T-helper 22 cell (primary cell): ENCODE measurements at regions not wholly inside any gene's neighbourhood (a gene's known extent, or its start where the extent isn't known, plus 50 kb on each side); places are given as distances from the start of the nearest gene placed in this dataset.
"Not testable (repeated sequence)": the region's sequence is repeated elsewhere in the genome, so short reads cannot be mapped to it uniquely, and the experiment has no call there.

Experiments
- DNase-seq: peaks from one replicate; pipeline ENCODE4 v3.0.0-alpha.2; 2020; ENCODE audit warnings: low read depth

DNA sequence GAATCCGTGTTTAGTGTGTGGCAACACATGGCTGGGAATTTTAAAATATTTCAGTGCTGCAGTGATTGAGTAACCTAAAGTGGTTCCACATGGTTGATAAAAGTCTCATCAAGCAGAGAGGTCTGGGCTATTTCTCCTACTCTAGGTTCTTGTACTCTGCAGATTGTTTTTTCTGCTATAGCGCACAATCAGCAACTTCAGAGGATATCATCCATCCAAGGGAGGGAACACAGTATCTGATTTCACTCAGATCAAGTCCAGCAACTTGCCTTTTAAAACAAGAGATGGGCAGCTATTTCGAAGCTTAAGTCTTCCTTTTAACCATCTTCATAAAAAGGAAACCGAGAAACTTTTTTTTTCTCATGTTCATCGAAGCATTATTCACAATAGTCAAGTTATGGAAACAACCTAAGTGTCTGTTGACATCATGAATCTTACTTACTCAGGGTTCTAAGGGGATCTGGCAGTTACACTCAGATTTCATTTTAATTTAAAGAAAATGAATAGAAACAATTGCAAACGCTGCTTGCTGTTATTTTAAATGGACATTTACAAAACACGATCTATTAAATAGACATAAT is 172.7 kb upstream of the TRIB2 start:
- DNase-seq = no peak

DNA sequence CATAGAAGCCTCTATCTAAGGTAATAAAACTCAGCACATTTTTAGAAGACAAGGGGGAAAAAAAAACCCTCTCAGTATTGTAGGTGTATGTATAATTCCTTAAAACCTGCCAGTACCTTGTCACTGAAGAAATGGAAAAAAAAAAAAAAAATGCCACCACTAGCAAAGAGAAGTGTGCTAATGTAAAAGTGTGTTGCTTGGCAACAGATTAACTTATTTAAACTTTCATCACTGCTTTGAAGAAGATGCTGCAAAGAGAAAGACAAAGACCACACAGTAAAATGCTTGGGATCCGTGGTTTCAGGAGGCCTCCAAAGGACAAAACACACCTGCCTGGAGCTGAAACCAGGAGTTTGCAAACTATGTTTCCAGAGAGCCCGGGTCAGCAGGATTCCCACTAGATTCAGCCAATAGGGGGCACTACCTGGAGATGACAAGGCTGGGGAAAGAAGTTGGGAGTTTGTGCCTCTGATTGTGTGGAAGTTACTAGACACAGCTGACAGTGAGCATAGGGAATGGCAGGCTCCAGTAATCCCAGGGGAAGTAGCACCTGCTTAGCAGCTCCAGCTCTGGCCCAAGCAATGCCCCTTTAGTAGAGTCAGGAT is 169.1 kb upstream of the TRIB2 start:
- DNase-seq = no peak

DNA sequence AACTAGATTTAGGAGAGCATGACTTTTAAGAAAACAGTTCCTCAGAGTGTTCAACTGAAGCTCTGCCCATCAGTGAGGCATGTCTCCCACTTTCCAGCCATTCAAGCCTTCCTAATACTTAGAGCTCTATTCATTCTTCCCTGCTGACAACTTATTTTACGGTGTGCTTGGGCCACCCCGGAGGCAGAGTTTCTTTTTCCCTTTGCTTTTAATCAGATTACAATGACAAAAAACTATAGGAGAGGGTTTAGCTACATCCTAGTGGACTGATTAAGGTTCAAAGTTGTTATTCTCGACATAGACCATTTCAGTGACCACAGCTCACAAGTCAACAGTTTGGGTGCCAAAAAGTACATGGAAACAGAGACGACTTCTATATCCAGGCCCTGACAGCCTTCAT is 167.8 kb upstream of the TRIB2 start:
- DNase-seq = no peak

DNA sequence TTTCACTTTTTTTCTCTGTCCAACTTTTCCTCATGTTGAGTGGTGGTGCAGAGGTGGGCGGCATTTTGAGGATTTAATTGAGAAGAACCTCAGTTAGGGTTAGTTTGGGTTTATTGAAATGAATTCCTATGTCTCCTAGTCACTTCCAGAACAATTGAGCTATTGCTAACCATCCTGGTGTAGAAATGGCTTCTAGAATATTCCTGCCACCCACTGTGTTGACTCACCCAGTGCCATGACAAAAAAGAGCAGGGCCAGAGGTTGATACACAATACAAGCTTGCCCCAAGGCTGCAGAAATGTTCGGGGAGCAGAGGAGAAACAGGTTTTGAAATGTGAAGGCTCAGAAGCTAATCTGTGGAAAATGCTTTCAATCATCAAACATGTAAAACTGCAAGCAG is 167.1 kb upstream of the TRIB2 start:
- no peak for DNase-seq

DNA sequence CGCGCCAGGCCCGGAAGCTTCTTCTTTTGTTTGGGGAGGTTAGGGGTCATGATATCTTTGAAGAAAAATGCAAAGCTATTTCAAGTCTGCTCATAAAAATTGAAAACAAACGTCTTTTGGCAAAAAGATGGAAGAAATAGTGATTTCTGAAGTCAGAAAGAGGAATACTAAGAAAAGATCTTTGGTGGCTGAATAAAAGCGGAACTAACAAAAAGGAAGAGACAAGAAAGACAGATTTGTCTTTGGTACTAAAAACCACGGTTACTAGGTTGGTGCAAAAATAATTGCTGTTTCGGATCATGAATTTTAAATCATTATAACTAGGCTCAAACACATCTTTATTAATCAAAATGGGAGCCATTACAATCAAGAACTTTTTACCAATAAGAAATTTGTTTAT is 164.6 kb upstream of the TRIB2 start:
- DNase-seq = no peak

DNA sequence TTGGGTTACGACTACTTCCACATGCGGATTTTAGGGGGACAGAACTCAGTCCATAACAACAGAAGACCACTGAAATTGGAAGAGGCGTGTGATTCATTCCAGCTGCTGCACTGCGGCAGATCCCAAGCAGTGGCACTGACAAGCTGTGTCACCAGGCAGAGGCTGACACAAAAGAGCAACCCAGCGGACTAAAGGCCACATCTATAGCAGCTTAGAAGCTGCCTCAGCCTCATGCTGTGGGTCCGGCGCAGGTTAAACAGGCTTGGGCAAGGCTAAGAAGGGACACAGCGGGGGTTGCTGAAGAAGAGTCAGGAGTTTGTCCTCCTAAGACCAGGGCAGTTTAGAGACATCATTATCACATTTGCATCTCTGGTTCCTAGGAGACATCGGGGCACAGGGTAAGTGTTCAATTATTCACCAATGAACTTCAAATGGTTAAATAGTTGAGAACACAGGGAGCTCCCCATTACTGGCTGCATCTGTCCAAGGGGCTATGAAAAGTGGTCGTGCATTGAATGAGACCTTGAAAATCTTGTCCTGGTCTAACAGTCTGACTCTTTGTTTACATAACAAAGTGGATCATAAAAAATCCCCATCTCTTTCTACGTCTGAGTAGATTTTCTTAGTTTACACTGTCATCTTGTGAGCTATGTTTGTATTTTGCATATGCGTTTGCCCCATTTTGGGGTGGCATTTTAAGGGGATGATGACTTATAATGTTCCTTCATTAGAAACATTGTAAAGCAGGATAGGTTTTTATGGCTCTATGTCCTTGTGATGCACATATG is 162.3 kb upstream of the TRIB2 start:
- no peak for DNase-seq

DNA sequence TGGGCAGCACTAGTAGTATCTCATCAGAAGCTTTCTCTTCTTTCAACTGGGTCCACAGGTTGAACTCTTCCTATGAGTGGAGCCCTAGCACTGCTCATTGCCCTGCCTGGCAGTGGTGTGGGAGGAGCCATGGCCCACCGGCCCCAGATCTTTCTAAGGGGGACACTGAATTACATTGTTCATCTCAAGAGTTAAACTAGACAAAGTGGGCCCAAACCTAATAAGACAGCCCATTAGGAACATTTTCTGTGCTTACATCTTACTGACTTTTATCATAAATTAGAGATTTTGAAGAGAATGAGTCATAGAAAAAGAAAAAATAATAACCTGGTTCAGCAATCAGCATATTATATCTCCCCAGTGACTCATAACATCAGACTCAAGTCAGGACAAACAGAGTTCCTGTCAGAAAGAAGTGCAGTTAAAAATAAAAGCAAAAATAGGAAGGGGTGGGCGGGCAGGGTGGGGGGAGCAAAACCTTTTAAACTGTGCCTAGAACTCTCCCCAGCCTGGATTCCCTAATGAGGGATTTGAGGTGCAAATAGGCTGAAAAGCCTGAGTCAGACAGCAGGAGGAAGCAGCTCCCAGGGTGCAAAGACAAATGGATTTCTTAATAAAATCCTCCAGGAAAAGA is 161.6 kb upstream of the TRIB2 start:
- DNase-seq = no peak

DNA sequence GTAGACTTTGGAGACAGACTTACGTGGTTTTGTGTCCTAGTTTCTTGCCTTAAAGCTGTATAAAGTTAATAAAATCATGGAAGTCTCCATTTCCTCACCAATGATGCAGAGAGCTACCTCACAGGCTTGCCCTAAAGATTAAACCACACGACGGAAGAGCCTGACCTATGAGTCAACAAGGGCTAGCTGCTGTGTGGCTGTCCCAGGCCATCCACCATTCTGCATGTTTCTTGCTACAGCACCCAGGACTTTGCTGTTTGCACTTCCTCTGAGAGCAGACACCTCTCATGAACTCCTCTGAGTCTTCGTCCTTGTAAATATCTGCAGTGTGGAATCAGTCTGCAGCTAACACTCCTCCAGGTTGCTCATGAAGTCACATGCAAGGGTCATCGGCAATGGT is 160.0 kb upstream of the TRIB2 start:
- no peak for DNase-seq

DNA sequence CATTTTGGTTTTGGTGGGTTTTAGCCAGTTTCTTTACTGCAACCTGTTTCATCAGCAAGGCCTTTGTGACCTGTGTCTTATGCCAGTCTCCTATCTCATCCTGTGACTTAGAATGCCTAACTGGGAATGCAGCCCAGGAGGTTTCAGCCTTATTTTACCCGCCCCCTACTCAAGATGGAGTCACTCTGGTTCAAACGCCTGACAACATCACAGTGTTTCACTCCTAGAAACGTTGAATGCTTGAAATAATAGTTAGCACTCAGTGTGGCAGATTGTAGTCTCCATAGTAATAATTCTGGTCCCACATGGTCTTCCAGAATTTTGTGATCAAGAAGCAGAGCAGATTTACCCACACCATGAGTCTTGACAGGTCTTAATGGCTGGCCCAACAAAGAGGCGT is 159.0 kb upstream of the TRIB2 start:
- no peak for DNase-seq

DNA sequence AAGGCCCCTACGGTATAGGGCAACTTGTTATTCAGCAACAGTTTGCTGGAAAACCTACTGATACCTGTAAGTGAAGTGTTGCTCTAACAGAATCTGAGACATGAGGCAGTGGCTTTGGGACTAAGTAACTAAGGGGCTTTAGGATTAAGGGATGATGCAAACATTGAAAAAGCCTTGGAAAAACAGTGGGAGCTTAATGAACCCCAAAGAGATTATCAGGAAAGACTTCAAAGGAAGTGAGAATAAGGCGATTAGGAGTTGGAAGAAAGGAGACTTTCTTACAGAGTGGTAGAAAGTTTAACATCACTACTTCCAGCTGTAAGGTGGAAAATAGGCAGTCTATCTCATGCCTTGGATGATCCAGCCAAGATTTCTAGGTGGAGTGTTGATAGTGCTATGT is 158.2 kb upstream of the TRIB2 start:
- DNase-seq = no peak

DNA sequence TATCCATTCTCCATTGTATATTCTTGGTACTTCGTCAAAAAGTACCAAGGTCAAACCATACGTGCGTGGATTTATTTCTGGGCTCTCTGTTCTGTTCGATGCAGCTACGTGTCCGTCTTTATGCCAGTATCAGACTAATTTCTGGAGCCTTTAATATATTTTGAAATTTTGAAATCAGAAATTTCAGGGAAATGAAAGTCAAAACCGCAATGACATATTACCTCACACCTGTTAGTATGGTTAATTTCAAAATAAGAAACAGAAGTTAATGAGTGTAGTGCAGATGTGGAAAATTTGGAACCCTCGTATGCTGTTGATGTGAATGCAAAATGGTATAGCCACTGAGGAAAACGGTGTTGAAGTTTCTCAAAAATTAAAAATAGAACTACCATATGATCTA is 156.1 kb upstream of the TRIB2 start:
- no peak for DNase-seq

DNA sequence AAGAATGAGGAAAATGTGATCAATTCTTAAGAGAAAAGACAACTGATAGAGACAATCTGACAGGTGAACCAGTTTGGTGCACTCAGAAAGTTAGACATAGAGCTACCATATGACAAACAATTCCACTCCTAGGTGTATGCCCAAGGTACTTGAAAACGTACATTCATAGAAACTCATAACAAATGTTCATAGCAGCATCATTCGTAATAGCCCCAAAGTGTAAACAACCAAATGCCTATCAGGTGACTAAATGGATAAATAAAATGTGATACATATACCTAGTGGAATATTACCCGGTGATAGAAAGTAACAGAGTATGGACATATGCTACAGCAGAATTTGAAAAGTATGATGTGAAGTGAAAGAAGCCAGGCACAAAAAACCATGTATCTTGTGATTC is 149.3 kb upstream of the TRIB2 start:
- no peak for DNase-seq

DNA sequence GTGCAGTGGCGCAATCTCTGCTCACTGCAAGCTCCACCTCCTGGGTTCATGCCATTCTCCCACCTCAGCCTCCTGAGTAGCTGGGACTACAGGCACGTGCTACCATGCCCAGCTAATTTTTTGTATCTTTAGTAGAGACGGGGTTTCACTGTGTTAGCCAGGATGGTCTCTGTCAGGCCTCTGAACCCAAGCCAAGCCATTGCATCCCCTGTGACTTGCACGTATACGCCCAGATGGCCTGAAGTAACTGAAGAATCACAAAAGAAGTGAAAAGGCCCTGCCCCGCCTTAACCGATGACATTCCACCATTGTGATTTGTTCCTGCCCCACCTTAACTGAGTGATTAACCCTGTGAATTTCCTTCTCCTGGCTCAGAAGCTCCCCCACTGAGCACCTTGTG is 147.2 kb upstream of the TRIB2 start:
- DNase-seq = not testable (repeated sequence)

DNA sequence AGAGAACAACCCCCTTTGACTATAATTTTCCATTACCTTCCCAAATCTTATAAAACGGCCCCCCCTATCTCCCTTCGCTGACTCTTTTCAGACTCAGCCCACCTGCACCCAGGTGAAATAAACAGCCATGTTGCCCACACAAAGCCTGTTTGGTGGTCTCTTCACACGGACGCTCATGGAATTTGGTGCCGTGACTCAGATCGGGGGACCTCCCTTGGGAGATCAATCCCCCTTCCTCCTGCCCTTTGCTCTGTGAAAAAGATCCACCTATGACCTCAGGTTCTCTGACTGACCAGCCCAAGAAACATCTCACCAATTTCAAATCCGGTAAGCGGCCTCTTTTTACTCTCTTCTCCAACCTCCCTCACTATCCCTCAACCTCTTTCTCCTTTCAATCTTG is 146.8 kb upstream of the TRIB2 start:
- DNase-seq = not testable (repeated sequence)

DNA sequence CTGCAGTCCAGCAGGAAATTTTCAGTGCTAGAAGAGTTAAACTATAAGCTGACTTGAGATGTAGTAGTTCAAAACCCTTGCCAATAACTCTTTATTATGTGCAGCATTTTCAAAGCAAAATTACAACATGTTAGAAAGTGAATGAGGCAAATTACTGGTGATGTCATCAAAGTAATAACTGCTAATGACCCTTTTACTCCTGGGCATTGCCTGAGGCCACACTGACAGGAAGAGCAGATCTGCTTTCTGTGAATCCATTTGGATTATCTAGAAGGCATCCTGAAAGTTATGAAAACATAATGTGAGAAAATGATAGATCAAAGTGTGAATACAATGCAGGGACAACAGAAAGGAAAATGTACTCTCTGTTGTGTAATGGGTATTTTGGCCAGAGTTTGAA is 139.6 kb upstream of the TRIB2 start:
- DNase-seq = no peak

DNA sequence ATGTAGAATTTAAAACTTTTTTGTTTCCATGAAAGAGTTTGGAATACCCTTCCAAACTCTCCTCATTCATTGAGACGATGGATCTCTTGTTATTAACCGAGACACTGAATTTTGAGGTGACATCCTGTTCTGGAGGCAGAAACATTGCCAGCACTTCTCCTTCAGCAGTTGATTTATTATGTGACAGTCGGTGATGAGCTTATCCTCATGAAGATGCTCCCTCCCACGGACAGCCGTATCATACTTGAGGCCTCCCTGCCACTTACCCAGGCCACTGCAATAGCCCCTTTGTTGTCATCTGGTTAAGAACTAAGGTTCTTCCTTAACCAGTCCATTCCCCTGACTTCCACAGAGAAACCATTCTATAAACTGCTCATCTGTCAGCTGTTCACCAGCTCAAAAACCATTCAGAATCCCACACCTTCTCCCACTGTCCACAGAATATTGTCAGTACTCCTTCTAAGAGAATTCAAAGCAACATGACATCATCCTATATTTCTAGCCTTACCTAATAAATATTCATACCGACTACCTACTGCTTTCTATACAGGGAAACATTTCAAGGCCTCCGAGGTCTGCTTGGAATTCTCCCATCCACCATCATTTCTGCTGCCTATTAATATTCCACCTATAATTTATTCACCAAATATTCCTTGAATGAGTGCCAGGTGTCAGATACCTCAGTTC is 139.0 kb upstream of the TRIB2 start:
- no peak for DNase-seq

DNA sequence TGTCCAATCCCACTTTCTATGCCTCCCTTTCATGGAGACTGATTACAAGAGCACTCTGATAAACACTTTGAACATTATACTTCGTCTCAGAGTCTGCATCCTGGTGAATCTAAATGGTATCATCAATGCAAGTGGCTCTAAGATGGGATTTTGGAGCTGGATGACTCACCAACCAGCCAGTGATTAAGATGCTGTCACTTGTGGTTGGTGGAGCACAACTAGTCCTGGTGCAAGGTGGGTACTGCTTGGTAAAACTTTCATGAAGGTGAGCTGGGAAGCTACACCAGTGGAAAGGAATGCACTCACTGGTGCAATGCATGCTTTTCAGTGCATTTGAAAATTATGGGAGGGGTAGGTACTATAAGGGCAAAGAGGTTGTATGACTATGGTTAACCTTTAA is 137.7 kb upstream of the TRIB2 start:
- no peak for DNase-seq

DNA sequence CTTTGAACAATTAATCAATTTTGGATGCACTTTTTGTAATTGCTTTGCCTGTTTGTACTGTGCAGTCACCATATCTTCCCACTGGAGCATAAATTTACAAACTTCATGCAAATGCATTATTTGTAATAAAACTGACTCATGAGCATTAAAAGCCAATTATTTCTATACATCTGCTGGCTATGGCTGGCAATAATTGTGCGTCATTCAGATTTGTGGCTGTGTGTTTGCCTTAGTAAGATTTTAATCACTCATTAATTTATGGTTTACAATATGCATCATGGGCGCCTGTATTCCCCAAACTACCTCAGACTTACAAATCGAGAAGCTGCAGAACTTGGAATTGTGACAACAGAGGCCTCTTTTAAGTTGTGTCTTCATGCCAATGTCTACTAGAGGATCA is 132.4 kb upstream of the TRIB2 start:
- DNase-seq = no peak

DNA sequence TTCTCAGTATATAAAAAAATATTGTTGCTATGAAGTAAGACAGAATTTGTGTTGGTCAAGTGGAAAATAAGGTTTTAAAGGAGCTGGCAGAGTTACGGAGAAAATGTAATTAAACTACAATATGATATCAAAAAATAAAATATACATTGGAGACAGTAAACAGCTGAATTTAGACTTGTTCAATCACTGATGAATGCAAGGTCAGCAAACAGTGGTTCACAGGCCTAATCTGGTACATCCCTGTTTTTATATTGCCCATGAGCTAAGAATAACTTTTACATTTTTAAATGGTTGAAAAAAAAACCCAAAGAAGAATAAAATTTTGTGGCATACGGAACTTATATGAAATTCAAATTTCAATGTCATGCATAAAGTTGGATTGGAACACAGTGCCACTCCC is 131.0 kb upstream of the TRIB2 start:
- no peak for DNase-seq

DNA sequence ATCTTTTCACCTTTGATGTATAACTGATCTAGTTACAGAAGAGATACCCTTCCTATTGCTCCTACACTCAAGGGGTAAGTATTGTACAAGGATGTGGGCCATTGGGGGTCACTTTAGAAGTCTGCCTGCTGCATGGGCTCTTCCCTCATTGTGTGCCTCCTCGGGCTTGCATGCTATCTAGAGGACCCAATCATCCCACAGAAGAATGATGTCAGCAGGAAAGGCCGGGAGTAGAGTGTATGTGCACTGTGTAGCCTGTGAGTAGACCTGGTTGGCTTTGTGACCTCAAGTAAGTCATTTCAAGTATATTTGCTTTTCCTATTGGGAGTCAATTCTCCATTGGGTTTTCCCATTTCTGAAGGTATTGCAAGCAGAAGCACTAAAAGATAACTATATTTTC is 129.5 kb upstream of the TRIB2 start:
- no peak for DNase-seq

DNA sequence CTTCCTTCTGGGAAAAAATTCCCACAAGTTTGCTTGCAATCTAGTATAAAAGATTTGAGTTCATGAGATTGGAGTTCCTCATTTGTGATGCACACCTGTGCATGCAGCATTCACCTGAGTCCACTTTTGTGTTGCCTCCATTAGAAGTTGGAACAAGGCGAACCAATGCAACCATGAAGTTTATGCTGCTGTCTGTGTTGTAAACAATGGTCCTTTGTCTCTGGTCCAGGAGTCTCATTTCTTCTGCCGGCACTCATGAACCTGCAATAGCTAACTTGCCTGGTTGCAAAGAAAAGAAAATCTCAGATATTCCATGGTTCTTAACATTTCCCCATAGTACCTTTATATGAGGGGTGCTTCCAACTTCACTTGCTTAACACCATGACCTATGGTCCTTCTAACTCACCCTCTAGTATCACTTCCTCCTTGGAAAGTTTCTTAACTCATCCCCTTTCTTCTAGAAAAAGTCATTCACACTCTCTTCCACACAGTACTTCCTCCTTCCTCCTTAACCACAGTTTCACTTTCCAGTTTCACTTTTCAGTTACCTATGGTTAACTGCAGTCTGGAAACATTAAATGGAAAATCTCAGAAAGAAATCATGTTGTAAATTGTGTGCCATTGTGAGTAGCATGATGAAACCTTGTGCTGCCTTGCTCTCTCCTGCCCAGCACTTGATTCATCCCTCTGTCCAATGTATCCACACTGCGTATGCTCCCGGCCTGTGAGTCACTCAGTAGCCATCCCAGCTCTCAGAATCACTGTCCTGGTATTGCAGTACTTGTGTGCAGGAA is 128.8 kb upstream of the TRIB2 start:
- no peak for DNase-seq

DNA sequence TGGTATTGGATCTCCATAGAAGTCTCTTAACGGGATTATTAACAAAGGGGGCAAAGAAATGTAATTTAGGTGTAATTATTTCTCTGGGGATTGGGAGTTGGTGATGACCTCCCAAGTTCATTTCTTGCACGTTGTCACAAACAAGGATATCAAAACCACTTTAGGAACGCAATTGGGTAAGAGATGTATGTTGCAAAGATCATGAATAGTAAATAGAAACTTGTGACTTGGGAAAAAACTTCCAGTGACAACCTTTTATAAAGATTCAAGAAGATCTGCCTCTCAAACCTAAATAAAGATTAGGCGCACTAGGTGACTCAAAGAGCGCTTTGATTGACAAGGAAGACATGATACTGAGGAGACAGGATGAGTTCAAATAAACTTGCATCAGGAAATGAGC is 127.8 kb upstream of the TRIB2 start:
- no peak for DNase-seq
